GM12878 (cell line): ENCODE measurements at regions not wholly inside any gene's neighbourhood (a gene's known extent, or its start where the extent isn't known, plus 50 kb on each side); places are given as distances from the start of the nearest gene placed in this dataset.

Source experiments
- CHD1 ChIP-seq: IDR thresholded peaks from 2 replicates; pipeline ENCODE4 v1.6.1; 2012; ENCODE audit warnings: low read depth, low read length, improper control_type of control experiment
- EZH2 ChIP-seq: IDR thresholded peaks from 2 replicates; pipeline ENCODE4 v1.6.1; 2012; ENCODE audit warnings: low read depth, mild to moderate bottlenecking, control low read depth, inconsistent platforms, low read length, borderline replicate concordance; ENCODE audit not compliant: control insufficient read depth
- MXI1 ChIP-seq: fragments of 150-350 bp; IDR thresholded peaks from 2 replicates; pipeline ENCODE4 v1.6.1; 2011; ENCODE audit warnings: low read depth, mild to moderate bottlenecking, inconsistent platforms, low read length, improper control_type of control experiment
- MYC ChIP-seq: IDR thresholded peaks from 2 replicates; pipeline ENCODE4 v1.6.1; 2011; ENCODE audit warnings: mild to moderate bottlenecking, low read length, moderate library complexity, inconsistent platforms; ENCODE audit not compliant: insufficient read depth, insufficient replicate concordance, insufficient read length, severe bottlenecking
- SREBF1 ChIP-seq: IDR thresholded peaks from 2 replicates; pipeline ENCODE4 v1.6.1; 2012; ENCODE audit warnings: mild to moderate bottlenecking, low read length
- ZNF384 ChIP-seq: IDR thresholded peaks from 2 replicates; pipeline ENCODE4 v1.6.1; 2012; ENCODE audit warnings: low read depth, mild to moderate bottlenecking, low read length, improper control_type of control experiment, borderline replicate concordance
- TF ChIP-seq, protein P1 (sequence below): fragments of 450-650 bp; IDR thresholded peaks from 2 replicates; pipeline ENCODE4 v1.6.1; 2016; ENCODE audit warnings: mild to moderate bottlenecking

DNA sequence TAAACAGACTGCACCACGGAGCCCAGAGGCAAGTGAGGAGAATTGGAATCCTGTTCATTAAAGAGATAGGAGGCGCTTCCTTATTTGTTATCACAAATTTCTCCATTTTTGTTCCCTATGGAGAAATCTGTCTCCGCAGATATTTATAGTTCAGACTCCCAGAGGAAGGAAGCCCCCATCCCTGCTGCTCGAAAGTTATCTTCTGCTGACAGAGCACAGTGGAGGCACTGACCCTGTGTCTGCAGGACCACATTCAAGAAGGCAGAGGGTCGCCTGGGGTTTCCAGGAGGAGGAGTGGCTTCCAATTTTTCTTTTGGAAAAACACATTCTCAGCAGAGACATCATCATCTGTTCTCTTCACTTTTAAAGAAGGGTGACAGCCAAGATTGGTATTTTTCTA lies 73.0 kb upstream of the GPR45 start:
- TF ChIP-seq EZH2 (no peak), CHD1 (no peak), SREBF1 (no peak), MXI1 (no peak), MYC (no peak), ZNF384 (no peak)
- TF ChIP-seq, protein P1, sequence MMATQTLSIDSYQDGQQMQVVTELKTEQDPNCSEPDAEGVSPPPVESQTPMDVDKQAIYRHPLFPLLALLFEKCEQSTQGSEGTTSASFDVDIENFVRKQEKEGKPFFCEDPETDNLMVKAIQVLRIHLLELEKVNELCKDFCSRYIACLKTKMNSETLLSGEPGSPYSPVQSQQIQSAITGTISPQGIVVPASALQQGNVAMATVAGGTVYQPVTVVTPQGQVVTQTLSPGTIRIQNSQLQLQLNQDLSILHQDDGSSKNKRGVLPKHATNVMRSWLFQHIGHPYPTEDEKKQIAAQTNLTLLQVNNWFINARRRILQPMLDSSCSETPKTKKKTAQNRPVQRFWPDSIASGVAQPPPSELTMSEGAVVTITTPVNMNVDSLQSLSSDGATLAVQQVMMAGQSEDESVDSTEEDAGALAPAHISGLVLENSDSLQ, result no peak
